DMS 273 treated with DMSO at 0.1 percent for 48 hours (cell line): ENCODE measurements at regions not wholly inside any gene's neighbourhood (a gene's known extent, or its start where the extent isn't known, plus 50 kb on each side); places are given as distances from the start of the nearest gene placed in this dataset.

Experiments
- DNase-seq: peaks from one replicate; lab custom pipeline; 2025; lab: John Stamatoyannopoulos, UW

DNA sequence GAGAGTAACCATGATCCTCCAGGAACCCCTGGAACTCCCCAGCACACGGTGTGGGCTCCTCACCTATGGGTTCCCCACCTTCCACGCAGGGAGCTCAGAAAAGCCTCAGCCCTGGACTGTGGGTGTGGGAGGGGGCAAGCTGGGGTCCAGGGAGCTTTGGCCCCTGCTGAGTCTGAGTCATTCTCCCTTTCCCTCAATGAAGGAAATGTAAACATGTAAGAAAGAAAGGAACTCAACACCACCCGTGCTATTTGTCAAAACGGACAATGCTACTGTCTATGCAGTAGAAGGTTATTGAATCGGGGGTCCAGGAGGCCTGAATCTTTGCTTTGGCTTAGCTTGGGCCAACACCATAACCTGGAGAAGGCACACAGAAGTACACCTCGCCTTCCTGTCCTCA is 222.8 kb downstream of the PMP22 start:
- DNase-seq, result no peak

DNA sequence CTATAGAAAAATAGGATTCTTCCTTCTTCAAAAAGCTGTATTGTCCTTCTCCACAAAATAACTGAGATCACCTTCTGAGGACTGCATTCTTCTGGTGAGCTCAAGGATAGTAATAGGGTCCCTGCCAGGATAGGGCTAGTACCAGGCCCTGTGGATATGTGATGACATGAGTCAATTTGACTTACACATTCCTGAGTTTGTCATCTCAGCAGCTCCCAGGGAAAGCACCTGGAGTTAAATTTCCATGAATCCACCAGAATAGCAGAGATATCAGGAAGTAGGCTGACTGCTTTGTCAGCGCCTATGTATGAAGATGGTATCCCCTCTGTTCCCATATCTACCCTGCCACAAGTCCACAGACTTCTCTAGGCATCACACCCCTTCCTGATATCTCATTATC is 225.8 kb downstream of the PMP22 start:
- no peak for DNase-seq

DNA sequence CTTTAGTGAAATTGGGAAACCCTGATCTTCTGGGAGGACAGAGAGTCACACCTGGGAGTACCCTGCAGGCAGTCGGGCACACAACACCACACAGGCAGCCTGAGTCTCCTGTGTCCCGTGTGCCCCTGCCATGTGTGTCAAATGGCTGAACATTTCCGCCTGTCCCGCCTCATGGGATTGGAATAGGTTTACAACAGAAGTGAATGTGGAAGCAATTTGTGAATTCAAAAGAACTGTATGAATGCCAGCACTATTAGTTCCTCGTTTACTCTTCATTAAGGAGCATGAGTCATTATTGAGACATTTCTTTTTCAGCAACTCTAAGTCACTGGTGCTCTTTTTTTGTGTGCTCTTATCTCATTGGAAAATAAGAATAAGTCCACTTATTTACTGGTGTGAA is 226.5 kb downstream of the PMP22 start:
- DNase-seq, result no peak

DNA sequence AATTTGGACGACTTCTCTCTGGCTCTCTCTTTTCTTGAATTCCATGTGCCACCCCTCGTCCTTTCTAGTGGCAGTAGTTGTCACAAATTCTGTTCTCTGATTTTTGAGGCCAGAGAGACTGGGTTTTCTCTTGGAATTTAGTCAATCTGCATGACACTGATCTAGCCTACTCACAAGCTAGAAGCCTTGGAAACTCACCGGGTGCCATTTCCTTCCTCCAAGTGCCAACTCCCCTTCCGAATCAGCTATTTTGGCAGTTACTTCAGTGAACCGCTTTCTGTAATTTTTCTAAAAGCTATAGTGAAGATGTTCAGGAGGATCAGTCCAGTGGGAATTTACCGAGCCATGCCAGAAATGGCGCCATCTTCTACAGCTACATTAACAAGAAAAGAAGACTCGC is 228.9 kb downstream of the PMP22 start:
- DNase-seq, result no peak

DNA sequence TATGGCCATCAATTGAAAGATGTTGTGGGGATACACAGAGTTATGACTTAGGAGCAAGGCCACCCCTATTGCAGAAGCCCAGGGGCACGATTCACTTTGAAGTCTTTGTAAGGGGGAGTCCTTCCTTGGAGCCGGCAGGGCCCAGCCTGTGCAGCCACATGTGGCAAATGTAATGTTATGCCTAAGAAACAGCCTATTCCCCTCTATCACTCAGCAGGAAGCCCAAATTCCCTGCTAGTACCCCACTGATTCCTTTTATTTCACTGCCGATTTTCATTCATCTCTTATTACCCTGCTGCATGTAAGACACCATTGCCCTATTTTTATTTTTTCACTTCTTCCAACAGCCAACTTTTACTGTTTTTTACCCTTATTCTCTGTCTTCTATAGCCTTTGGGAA is 233.2 kb downstream of the PMP22 start:
- no peak for DNase-seq

DNA sequence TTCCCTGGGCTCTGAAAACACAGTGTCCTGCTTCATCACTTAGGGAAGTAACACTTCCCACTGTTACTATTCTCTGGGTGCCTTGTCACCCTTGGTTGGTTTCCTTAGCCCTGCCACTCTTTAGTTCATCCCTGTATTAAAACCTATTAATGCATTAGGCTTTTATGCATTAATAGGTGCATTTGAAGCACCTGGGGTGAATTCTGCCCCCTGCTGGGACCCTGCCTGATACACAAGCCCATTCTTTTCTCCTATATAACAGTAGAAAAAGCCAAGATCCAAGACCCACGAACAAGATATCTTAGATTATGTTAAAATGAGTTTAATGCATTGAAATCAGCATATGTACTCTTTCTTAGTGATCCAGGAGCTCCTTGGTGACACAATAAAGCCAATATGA is 235.7 kb downstream of the PMP22 start:
- no peak for DNase-seq

DNA sequence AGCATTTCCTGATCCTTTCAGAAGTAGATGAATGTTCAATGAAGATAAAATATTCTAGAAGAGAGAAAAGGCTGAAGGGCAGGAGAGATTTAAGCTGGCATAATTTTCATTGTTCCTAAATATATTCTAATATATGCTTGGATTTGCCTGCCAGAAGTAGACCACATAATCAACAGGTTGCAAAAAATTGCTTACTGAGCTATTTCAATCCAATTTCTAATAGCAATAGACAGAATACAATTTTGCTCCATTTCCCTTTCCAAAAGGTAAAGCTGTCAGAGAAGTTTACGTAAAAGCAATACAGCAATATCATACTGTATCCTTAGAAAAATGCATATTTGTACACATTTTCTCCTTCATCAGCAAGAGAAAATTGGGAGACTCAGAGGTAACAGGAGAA is 237.3 kb downstream of the PMP22 start:
- no peak for DNase-seq

DNA sequence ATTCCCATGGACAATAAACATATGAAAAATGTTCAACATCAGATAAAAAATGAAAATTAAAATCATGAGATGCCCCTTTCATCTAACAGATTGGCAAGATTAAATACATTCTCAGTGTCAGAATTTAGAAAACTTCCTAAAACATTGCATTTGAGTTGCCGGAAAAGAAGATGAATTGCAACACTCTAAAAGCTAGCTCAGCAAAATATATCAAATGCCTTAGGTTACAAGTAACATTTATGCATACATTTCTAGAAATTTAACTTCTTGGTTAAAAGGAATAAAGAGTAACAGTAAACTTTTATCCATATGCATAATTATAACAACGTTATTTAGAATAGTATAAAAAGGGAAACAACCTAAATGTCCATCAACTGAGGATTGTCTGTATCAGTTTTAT is 239.0 kb downstream of the PMP22 start:
- DNase-seq, result no peak

DNA sequence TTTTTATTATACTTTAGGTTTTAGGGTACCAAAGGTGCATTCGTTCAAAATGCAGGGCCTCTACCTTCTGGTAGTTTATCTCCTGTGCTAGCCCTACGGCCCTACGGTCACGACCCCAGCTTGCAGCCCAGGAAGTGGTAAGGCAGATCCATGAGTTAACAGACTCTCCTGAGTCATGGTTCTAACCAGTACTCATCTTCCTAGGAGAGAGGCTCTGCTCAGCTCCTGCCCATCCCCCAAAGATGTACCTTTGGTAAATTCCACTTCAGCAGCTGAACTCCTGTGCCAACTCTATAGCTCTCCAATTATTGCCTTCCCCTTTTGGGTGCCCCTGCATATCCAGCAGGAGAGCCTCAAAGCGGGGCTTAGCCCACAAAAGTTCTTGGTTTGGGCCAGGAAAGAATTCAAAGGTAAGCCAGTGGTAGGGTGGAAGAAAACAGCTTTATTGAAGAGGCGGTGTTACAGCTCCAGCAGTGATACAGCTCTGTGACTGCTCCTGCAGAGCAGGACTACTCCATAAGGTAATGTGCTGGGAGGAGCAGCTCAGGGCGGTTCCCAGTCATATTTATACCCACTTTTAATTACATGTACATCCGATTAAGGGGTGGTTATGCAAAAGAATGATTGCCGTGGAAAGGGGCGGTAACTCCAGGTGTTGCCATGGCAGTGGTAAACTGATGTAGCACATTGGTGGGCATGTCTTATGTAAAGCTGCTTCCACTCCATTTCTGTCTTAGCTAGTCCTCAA is 241.4 kb downstream of the PMP22 start:
- DNase-seq, result no peak

DNA sequence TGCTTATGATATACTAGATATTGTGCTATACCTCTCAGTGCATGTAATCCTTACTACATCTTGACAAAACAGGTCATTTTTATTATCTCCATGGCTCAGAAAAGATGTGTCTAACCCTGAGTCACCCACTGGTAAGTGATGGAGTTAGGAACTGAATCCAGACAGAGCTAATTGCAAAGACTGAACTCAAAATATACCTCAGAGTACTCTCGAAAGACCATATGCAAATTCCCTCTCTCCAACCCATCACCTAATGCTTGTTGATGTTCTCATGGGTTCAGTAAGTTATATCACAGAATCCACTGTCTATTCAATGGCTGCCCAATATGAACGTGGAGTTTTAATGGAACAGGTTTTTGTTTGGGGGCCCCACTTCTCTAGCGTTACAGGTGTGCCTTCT is 246.0 kb downstream of the PMP22 start:
- no peak for DNase-seq

DNA sequence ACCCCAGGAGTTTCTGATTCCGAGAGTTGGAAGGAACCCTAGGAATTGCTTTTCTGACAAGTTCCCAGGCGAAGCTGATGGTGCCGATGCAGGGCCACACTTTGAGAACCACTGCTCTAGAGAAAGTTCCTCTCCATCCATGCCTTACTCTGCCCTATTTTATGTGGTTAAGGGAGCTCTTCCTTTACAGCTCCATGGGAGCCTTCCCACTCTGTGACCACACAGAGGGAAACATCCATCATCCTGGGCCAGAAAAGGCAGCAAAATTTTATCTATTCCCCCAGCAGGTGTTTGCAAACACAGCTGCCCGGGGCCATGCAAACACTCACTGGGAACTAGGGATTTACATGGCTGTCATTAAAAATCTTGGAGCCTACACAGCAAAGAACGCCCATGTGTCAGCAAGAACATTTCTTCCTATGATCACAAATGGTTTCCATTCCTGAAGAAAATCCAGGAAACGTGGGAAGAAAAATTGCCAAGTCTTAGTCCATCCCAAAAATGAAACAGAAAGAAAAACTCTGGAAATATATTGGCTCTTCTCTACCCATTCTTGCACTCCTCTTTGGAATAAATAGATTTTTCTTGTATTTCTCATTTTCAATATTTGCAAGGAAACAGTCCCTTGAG is 252.7 kb downstream of the PMP22 start:
- DNase-seq, result no peak

DNA sequence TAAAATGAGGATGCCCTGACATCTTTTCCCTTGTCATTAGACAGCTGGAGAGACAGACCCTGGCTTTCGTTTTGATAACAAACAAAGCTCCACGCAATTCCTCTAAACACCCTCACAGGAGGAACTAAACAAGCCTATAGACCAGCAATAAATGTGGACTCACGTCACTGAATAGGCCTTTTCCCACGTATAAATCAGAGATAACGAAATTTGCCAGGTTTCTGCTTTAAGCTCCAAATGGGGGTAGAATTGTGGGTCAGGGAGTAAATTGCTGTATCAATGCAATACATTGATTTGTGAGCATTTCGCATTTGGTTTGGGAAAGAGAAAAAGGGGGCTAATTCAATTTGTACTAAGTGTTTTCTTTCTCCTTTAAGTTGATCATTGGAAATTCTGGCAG is 256.0 kb downstream of the PMP22 start:
- no peak for DNase-seq

DNA sequence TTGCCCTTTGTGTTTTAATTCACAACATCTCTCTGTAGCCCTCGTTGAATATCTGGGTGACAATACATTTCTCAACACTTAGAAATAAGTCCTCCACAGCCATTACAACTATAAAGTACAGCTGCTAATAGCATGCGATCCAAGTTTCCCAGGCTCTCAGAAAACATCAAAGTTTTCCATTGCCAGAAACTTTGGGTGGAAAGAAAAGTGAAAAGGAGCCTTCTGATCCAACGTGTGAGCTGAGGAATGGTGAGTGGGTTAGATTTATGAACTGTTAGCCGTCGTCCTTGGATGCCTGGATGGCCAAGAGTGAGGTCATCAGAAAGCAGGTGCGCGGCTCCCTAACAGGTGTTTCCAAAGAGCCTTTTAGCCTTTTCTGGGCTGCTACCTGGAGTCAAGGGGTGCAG is 258.0 kb downstream of the PMP22 start:
- DNase-seq, result no peak

DNA sequence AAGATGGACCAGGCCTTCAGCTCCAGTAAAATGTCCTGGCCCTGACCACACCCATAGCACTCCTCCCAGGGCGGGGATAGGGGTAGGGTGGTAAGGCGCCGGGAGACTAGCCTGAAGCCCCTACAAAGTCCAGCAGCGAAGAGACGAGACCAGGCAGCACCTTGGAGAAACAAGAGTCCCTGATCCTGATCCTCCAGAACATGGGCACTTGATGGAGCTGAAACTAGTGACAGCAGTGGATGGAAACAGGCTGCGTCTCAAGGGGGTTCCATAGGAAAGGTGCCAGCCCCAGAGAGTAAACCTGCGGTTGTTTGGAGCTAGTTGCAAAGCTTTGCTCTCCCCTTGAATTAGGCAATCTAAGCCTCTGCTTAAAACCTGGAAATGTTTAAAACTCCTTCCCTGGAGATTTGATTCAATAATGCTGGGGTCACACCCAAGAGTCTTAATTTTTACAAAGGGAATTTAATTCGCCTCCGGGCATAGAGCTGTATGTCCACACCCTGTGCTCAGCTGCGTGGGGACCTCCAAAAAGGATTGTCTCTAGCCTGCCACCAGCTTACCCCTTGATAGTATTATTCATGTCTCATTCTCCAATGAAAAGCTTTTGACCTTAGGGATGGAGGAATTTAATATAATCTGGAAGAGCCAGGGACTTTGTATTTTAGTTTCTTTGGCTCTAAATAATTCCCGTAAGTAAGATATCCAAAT is 258.6 kb downstream of the PMP22 start:
- DNase-seq, result no peak

DNA sequence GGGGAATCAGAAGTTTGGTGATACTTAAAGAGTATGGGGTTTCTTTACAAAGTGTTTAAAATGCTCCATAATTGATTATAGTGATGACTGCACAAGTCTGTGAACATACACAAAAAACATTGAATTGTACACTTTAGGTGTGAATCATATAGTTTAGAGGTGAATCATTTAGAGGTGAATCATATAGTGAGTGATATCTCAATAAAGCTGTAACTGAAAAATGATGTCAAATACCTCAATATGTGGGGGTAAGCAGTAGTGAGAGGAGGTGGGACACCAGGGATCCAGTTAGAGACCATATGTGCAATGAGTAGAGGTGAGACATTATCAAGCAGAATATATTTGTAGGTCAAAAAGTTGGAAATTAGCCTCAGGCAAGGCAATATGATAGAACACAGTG is 264.5 kb downstream of the PMP22 start:
- DNase-seq, result no peak

DNA sequence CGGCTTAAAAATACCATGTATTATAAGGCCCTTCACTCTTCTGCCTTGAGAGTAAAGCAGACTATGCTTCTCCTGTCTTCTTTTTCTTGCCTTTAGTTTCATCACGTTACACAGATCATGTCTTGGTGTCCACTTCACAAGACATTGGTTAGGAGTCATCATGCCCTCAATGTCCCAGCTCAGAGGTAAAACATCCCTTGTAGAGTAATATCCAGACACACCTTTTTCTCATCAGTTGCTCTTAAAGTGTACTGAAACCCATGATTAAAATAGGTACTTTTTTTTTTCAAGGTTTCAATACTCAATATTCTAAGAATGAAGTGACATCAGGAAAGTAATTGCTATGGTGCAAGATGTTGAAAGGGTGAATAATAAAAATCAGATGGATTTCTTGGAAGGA is 267.8 kb downstream of the PMP22 start:
- no peak for DNase-seq

DNA sequence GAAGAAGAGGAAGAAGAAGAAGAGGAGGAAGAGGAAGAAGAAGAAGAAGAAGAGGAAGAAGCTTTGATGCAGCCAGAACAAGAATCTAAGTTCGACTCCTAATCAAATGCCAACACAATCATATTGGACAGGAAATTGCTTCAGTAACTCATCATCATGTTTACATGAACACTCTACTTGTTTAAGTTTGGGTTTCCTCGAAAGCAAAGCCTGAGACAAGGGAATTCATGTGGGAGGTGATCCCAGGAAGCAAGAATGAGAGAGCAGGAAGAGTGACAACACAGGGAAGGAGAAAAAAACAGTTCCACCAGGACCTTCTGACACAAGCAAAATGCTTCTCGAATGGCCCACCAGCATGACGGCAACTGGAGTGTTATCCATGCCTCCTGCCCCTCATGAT is 279.0 kb downstream of the PMP22 start:
- DNase-seq, result no peak

DNA sequence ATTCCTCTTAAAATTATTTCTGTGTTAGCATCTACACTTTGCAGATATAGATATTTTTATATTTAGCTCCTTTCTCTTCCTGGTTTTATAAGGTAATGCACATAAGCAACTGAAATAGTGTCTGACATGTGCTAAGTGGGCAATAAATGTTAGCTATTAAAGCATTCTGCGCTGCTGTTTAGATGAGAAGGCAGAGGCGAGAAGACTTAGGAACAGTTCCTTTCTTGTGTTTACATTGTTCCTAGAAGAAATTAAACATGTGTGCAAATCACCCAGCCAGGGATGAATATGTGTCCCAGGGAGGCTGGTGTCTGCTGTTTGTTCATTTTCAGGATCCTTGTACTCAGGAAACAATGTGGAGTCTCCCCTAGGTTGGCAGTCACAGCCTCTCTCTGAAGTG is 292.3 kb downstream of the PMP22 start:
- DNase-seq, result no peak

DNA sequence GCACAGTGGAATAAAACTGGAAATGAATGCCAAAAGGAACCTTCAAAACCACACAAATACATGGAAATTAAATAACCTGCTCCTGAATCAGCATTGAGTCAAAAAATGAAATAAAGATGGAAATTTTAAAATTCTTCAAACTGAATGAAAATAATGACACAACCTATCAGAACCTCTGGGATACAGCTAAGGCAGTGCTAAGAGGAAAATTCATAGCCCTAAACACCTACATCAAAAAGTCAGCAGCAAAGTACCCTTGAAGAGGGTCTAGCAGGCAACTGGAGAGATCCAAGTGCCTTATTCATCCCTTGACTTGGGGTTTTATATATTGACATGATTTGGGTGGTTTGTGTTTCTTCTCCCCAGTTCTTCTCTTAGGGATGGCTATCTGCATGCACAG is 294.1 kb downstream of the PMP22 start:
- no peak for DNase-seq

DNA sequence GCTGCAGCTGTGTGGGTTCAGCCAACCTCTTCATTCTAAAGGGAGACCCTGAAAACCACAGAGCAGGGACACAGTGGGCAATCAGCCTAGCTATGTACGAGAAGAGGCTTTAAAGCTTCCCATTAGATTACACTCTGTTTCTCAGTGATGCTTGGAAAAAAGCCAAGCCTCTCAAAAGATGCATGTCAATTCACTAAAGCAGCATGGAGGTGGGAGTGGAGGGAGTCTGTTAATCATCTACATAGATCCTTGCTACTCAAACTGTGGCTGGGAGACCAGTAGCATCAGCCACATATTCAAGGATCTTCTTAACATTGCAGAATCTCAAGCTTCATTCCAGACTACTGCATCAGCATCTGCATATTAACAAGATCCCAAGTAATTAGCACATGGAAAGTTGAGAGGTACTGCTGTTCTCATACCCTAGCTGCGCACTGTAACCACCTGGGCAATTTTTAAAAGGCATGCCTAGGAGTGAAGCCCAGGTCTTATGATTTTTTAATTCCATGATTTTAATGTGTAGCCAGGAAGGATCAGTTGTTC is 305.9 kb downstream of the PMP22 start:
- no peak for DNase-seq

DNA sequence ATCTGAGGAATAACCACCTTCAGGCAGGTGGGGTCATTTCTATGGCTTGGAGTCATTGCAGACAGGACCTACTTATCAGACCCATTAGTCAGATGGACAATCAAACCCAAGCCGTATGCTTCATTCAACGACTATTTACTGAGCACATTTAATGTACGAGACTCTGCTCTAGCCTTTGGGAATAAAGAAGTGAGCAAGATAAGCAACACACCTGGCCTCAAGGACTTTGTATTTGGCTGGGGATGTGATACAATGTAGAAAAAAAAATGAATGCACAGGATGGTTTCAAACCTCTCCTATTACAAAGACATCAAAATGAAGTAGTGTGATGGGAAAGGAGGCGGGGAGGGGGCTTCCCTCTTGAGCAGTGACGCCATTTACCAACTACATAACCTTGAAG is 311.7 kb downstream of the PMP22 start:
- no peak for DNase-seq

DNA sequence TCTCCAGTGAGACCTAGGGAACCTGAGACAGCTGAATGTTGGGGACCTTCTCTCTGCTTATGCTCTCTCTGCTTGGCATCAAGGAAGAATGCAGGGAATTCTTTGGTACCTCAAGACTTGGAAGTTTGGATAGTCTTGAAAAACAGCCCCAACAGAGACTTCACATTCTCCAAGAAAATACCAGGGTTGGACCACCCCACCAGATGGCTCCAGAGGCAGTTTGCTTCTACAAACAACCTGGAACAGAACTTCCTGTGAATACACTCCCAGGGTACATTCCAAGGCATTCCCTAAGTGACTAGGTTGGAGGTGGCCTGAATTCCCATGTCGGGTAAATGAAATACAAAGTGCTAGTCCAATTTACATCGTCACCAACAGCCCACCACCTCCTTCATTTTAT is 314.4 kb downstream of the PMP22 start:
- DNase-seq, result no peak

DNA sequence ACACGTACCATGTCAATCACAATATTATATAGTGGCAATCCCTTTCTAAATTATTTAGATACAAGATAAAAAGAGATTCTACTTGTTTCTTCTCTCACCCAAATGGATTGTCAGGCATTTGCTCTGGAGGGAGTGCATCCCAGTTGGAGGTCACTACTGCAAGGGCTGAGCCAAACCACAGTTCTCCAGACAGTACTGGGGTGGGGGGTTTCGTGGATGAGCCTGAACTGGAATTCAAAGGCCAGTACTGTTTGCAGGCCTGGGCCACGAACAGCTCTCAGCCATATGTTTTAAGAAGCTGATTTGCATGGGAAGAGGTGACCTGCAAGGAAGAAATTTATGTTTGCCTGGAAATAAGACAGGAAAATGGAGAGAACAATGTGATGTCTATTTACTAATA is 314.9 kb downstream of the PMP22 start:
- no peak for DNase-seq
